GM23338 (cell line): ENCODE measurements at regions not wholly inside any gene's neighbourhood (a gene's known extent, or its start where the extent isn't known, plus 50 kb on each side); places are given as distances from the start of the nearest gene placed in this dataset.

Experiments
- ATAC-seq: fragments of 200-7000 bp; cut with Tn5 transposase; 3 replicates; pipeline ENCODE4 v1.9.1; 2020
- DNase-seq: peaks from one replicate; pipeline ENCODE4 v3.0.0-alpha.2; 2015; ENCODE audit warnings: low spot score
- H2AFZ ChIP-seq: fragments of 200-600 bp; sonication (generic); 2 replicates; pipeline ENCODE4 v1.8.0; 2016; ENCODE audit warnings: antibody characterized with exemption, mild to moderate bottlenecking, moderate library complexity
- H3F3A ChIP-seq: fragments of 200-600 bp; sonication (generic); replicated peaks from 2 replicates; pipeline ENCODE4 v1.8.0; 2017; ENCODE audit warnings: antibody characterized with exemption, mixed run types, low read depth
- H3K27ac ChIP-seq: fragments of 200-600 bp; sonication (generic); 2 replicates; pipeline ENCODE4 v1.6.1; 2016; ENCODE audit warnings: low read depth
- H3K27me3 ChIP-seq: fragments of 200-600 bp; sonication (generic); 2 replicates; pipeline ENCODE4 v1.8.0; 2016; ENCODE audit warnings: mild to moderate bottlenecking, mixed run types, moderate library complexity; ENCODE audit not compliant: insufficient read depth
- H3K36me3 ChIP-seq: fragments of 200-600 bp; sonication (generic); 2 replicates; pipeline ENCODE4 v1.8.0; 2016; ENCODE audit warnings: mild to moderate bottlenecking; ENCODE audit not compliant: insufficient read depth
- H3K4me1 ChIP-seq: fragments of 200-600 bp; sonication (generic); 2 replicates; pipeline ENCODE4 v1.8.0; 2016; ENCODE audit warnings: mild to moderate bottlenecking, moderate library complexity; ENCODE audit not compliant: insufficient read depth
- H3K4me2 ChIP-seq: fragments of 200-600 bp; sonication (generic); 2 replicates; pipeline ENCODE4 v1.7.1; 2017; ENCODE audit warnings: mixed run types
- H3K4me3 ChIP-seq: fragments of 200-600 bp; sonication (generic); 2 replicates; pipeline ENCODE4 v1.6.1; 2016; ENCODE audit warnings: mixed run types
- H3K79me2 ChIP-seq: fragments of 200-600 bp; sonication (generic); replicated peaks from 2 replicates; pipeline ENCODE4 v1.8.0; 2017; ENCODE audit warnings: mild to moderate bottlenecking; ENCODE audit not compliant: insufficient read depth
- H3K9me2 ChIP-seq: fragments of 200-600 bp; sonication (generic); 2 replicates; pipeline ENCODE4 v1.8.0; 2017; ENCODE audit not compliant: insufficient read depth
- H4K20me1 ChIP-seq: fragments of 200-600 bp; sonication (generic); replicated peaks from 2 replicates; pipeline ENCODE4 v1.8.0; 2017; ENCODE audit warnings: mild to moderate bottlenecking; ENCODE audit not compliant: insufficient read depth
- H3K27ac Mint-ChIP-seq: 2 replicates; pipeline ENCODE4 v1.8.0; 2020; ENCODE audit warnings: inconsistent platforms, mild to moderate bottlenecking, moderate library complexity, mixed read lengths
- H3K27me3 Mint-ChIP-seq: 3 replicates; pipeline ENCODE4 v1.8.0; 2022; ENCODE audit warnings: low read depth, mild to moderate bottlenecking, moderate library complexity, mixed read lengths, inconsistent platforms; ENCODE audit not compliant: insufficient read depth, poor library complexity
- H3K36me3 Mint-ChIP-seq: 3 replicates; pipeline ENCODE4 v1.8.0; 2021; ENCODE audit warnings: low read depth, mild to moderate bottlenecking, inconsistent platforms, moderate library complexity, mixed read lengths
- H3K4me1 Mint-ChIP-seq: 3 replicates; pipeline ENCODE4 v1.8.0; 2020; ENCODE audit warnings: mild to moderate bottlenecking, inconsistent platforms, mixed read lengths
- H3K4me3 Mint-ChIP-seq: 3 replicates; pipeline ENCODE4 v1.8.0; 2021; ENCODE audit warnings: moderate library complexity, mild to moderate bottlenecking, inconsistent platforms, mixed read lengths
- H3K9me3 Mint-ChIP-seq: 3 replicates; pipeline ENCODE4 v1.8.0; 2020; ENCODE audit warnings: moderate library complexity, mild to moderate bottlenecking, inconsistent platforms, mixed read lengths
- EZH2phosphoT487 ChIP-seq: fragments of 200-600 bp; sonication (generic); IDR thresholded peaks from one replicate; pipeline ENCODE4 v1.8.1; 2018; ENCODE audit warnings: antibody characterized with exemption; ENCODE audit not compliant: unreplicated experiment
- JUNB ChIP-seq: IDR thresholded peaks from one replicate; pipeline ENCODE4 v1.6.1; 2016; ENCODE audit warnings: antibody characterized with exemption; ENCODE audit not compliant: unreplicated experiment
- NANOG ChIP-seq: IDR thresholded peaks from 2 replicates; pipeline ENCODE4 v1.6.1; 2016; ENCODE audit warnings: antibody characterized with exemption, borderline replicate concordance
- REST ChIP-seq: IDR thresholded peaks from one replicate; pipeline ENCODE4 v1.6.1; 2018; ENCODE audit warnings: antibody characterized with exemption; ENCODE audit not compliant: unreplicated experiment
- ZNF331 ChIP-seq: fragments of 250-450 bp; sonication (Bioruptor Pico); IDR thresholded peaks from 2 replicates; pipeline ENCODE4 v1.5.0; 2020; ENCODE audit warnings: low read depth, mild to moderate bottlenecking, moderate library complexity
- ZNF462 ChIP-seq: fragments of 250-450 bp; sonication (Bioruptor Pico); IDR thresholded peaks from 2 replicates; pipeline ENCODE4 v1.5.0; 2020; ENCODE audit warnings: mild to moderate bottlenecking, moderate library complexity

GRCh38 chr17:77332034-77332971 is 191.5 kb downstream of the SEC14L1 start:
- Mint-ChIP-seq H3K27ac (no peak overlapping the region), H3K4me1 (peaks cover 19% of the 10 kb centered on the region), H3K27me3 (peaks cover 2% of the 10 kb centered on the region), H3K36me3 (no peaks in the 10 kb centered on the region), H3K9me3 (peaks cover 3% of the 10 kb centered on the region; the same call in 1 of the 3 replicates), H3K4me3 (no peak overlapping the region)
- no peak for DNase-seq
- Histone ChIP-seq H3K4me1 (no peaks in the 10 kb centered on the region), H4K20me1 (0 out of 2 replicates have a peak, but pooled peaks cover 5% of the 10 kb centered on the region), H3K27me3 (no peaks in the 10 kb centered on the region), H3K79me2 (peaks cover 32% of the 10 kb centered on the region), H2AFZ (no peak overlapping the region), H3K4me2 (peak overlapping the region; percentile 72), H3K36me3 (no peaks in the 10 kb centered on the region; the same call in 1 of the 2 replicates), H3K9me2 (no peaks in the 10 kb centered on the region), H3K27ac (no peak overlapping the region), H3K4me3 (no peak overlapping the region), H3F3A (no peaks in the 10 kb centered on the region)
- no peak for ATAC-seq
- TF ChIP-seq REST, result no peak
- TF ChIP-seq NANOG, result no peak
- TF ChIP-seq ZNF331, result no peak
- no peak for TF ChIP-seq EZH2phosphoT487
- no peak for TF ChIP-seq JUNB

GRCh38 chr17:77332981-77333685 is 192.4 kb downstream of the SEC14L1 start:
- Mint-ChIP-seq H3K36me3 (no peaks in the 10 kb centered on the region), H3K4me3 (no peak overlapping the region)
- TF ChIP-seq NANOG (no peak), ZNF462 (CRISPR knock-in tag) (no peak)

More at GRCh38 chr17:77332981-77333685, 192.4 kb downstream of the SEC14L1 start:
- no peak overlapping the region for H3K4me2 ChIP-seq
- H3F3A ChIP-seq, result no peaks in the 10 kb centered on the region
- Mint-ChIP-seq H3K9me3 (peaks cover 3% of the 10 kb centered on the region; the same call in 1 of the 3 replicates), H3K4me1 (peaks cover 19% of the 10 kb centered on the region), H3K27me3 (no peaks in the 10 kb centered on the region), H3K27ac (no peak overlapping the region)
- H3K27me3 ChIP-seq, result no peaks in the 10 kb centered on the region
- no peak overlapping the region for H3K27ac ChIP-seq
- no peaks in the 10 kb centered on the region; the same call in 1 of the 2 replicates for H3K36me3 ChIP-seq
- ATAC-seq (no peak), DNase-seq (no peak)
- 0 out of 2 replicates have a peak, but pooled peaks cover 5% of the 10 kb centered on the region for H4K20me1 ChIP-seq
- H2AFZ ChIP-seq, result no peak overlapping the region
- no peaks in the 10 kb centered on the region for H3K4me1 ChIP-seq
- peaks cover 32% of the 10 kb centered on the region for H3K79me2 ChIP-seq
- H3K4me3 ChIP-seq, result no peak overlapping the region
- no peaks in the 10 kb centered on the region for H3K9me2 ChIP-seq
